ENCODE measurements at regions not wholly inside any gene's neighbourhood (a gene's known extent, or its start where the extent isn't known, plus 50 kb on each side); places are given as distances from the start of the nearest gene placed in this dataset.

- Histone ChIP-seq H3K27ac (ENCODE audit: low read depth, low read length) (no peak overlapping the region), H3K9me3 (ENCODE audit: control insufficient read depth in 5 of 5, low read length in 5 of 5) (no peaks in the 10 kb centered on the region), H3K27me3 (ENCODE audit: control insufficient read depth in 5 of 5, insufficient read depth in 4 of 5, low read length in 5 of 5) (no peaks in the 10 kb centered on the region), H3K4me3 (ENCODE audit: low read depth in 1 of 5, low read length in 5 of 5) (no peak overlapping the region), H3K36me3 (ENCODE audit: control insufficient read depth in 5 of 5, insufficient read depth in 5 of 5, low read length in 5 of 5) (no peaks in the 10 kb centered on the region), H3K9ac (ENCODE audit: low read length in 5 of 5) (no peak overlapping the region), H3K4me1 (ENCODE audit: control insufficient read depth in 5 of 5, insufficient read depth in 5 of 5, low read length in 5 of 5) (no peaks in the 10 kb centered on the region)
Observed at GRCh38 chr10:81065474-81065873, 527.8 kb downstream of the SH2D4B start.

GRCh38 chr10:81068460-81068859 is 530.8 kb downstream of the SH2D4B start:
- no peak overlapping the region for H3K27ac ChIP-seq (ENCODE audit: low read depth, low read length)
- H3K4me3 ChIP-seq (ENCODE audit: low read depth in 1 of 5, low read length in 5 of 5): no peak overlapping the region
- no peaks in the 10 kb centered on the region for H3K27me3 ChIP-seq (ENCODE audit: control insufficient read depth in 5 of 5, insufficient read depth in 4 of 5, low read length in 5 of 5)
- H3K9me3 ChIP-seq (ENCODE audit: control insufficient read depth in 5 of 5, low read length in 5 of 5): no peaks in the 10 kb centered on the region
- no peaks in the 10 kb centered on the region for H3K36me3 ChIP-seq (ENCODE audit: control insufficient read depth in 5 of 5, insufficient read depth in 5 of 5, low read length in 5 of 5)
- no peaks in the 10 kb centered on the region for H3K4me1 ChIP-seq (ENCODE audit: control insufficient read depth in 5 of 5, insufficient read depth in 5 of 5, low read length in 5 of 5)
- H3K9ac ChIP-seq (ENCODE audit: low read length in 5 of 5): no peak overlapping the region

GRCh38 chr10:81071087-81071796 is 533.5 kb downstream of the SH2D4B start:
- Histone ChIP-seq H3K27me3 (ENCODE audit: control insufficient read depth in 5 of 5, insufficient read depth in 4 of 5, low read length in 5 of 5) (no peaks in the 10 kb centered on the region), H3K4me1 (ENCODE audit: control insufficient read depth in 5 of 5, insufficient read depth in 5 of 5, low read length in 5 of 5) (no peaks in the 10 kb centered on the region), H3K9ac (ENCODE audit: low read length in 5 of 5) (no peak overlapping the region), H3K4me3 (ENCODE audit: low read depth in 1 of 5, low read length in 5 of 5) (no peak overlapping the region), H3K36me3 (ENCODE audit: control insufficient read depth in 5 of 5, insufficient read depth in 5 of 5, low read length in 5 of 5) (no peaks in the 10 kb centered on the region), H3K9me3 (ENCODE audit: control insufficient read depth in 5 of 5, low read length in 5 of 5) (no peaks in the 10 kb centered on the region), H3K27ac (ENCODE audit: low read depth, low read length) (no peak overlapping the region)

- H3K4me1 ChIP-seq (ENCODE audit: control insufficient read depth in 5 of 5, insufficient read depth in 5 of 5, low read length in 5 of 5): no peaks in the 10 kb centered on the region
- H3K27me3 ChIP-seq (ENCODE audit: control insufficient read depth in 5 of 5, insufficient read depth in 4 of 5, low read length in 5 of 5): no peaks in the 10 kb centered on the region
- no peaks in the 10 kb centered on the region for H3K9me3 ChIP-seq (ENCODE audit: control insufficient read depth in 5 of 5, low read length in 5 of 5)
- H3K36me3 ChIP-seq (ENCODE audit: control insufficient read depth in 5 of 5, insufficient read depth in 5 of 5, low read length in 5 of 5): no peaks in the 10 kb centered on the region
- H3K4me3 ChIP-seq (ENCODE audit: low read depth in 1 of 5, low read length in 5 of 5): no peak overlapping the region
- H3K9ac ChIP-seq (ENCODE audit: low read length in 5 of 5): no peak overlapping the region
- H3K27ac ChIP-seq (ENCODE audit: low read depth, low read length): no peak overlapping the region
Observed at GRCh38 chr10:81073155-81073554, 535.5 kb downstream of the SH2D4B start.

GRCh38 chr10:81081887-81082620 is 544.4 kb downstream of the SH2D4B start:
- peaks cover 0 to 2% (median 0%) of the 10 kb centered on the region in 5 donors for H3K9me3 ChIP-seq (ENCODE audit: control insufficient read depth in 5 of 5, low read length in 5 of 5)
- no peaks in the 10 kb centered on the region for H3K4me1 ChIP-seq (ENCODE audit: control insufficient read depth in 5 of 5, insufficient read depth in 5 of 5, low read length in 5 of 5)
- H3K27me3 ChIP-seq (ENCODE audit: control insufficient read depth in 5 of 5, insufficient read depth in 4 of 5, low read length in 5 of 5): no peaks in the 10 kb centered on the region
- no peak overlapping the region for H3K27ac ChIP-seq (ENCODE audit: low read depth, low read length)
- H3K9ac ChIP-seq (ENCODE audit: low read length in 5 of 5): no peak overlapping the region
- H3K4me3 ChIP-seq (ENCODE audit: low read depth in 1 of 5, low read length in 5 of 5): no peak overlapping the region
- H3K36me3 ChIP-seq (ENCODE audit: control insufficient read depth in 5 of 5, insufficient read depth in 5 of 5, low read length in 5 of 5): no peaks in the 10 kb centered on the region

GRCh38 chr10:81082621-81083376 is 545.1 kb downstream of the SH2D4B start:
- H3K36me3 ChIP-seq (ENCODE audit: control insufficient read depth in 5 of 5, insufficient read depth in 5 of 5, low read length in 5 of 5): no peaks in the 10 kb centered on the region
- H3K4me1 ChIP-seq (ENCODE audit: control insufficient read depth in 5 of 5, insufficient read depth in 5 of 5, low read length in 5 of 5): no peaks in the 10 kb centered on the region
- H3K9me3 ChIP-seq (ENCODE audit: control insufficient read depth in 5 of 5, low read length in 5 of 5): peaks cover 0 to 2% (median 0%) of the 10 kb centered on the region in 5 donors
- H3K27me3 ChIP-seq (ENCODE audit: control insufficient read depth in 5 of 5, insufficient read depth in 4 of 5, low read length in 5 of 5): no peaks in the 10 kb centered on the region
- H3K9ac ChIP-seq (ENCODE audit: low read length in 5 of 5): no peak overlapping the region
- no peak overlapping the region for H3K4me3 ChIP-seq (ENCODE audit: low read depth in 1 of 5, low read length in 5 of 5)
- no peak overlapping the region for H3K27ac ChIP-seq (ENCODE audit: low read depth, low read length)

GRCh38 chr10:81093056-81093455 is 555.4 kb downstream of the SH2D4B start:
- no peaks in the 10 kb centered on the region for H3K27me3 ChIP-seq (ENCODE audit: control insufficient read depth in 5 of 5, insufficient read depth in 4 of 5, low read length in 5 of 5)

GRCh38 chr10:81095238-81095637 is 557.5 kb downstream of the SH2D4B start:
- Histone ChIP-seq H3K9me3 (ENCODE audit: control insufficient read depth in 5 of 5, low read length in 5 of 5) (no peaks in the 10 kb centered on the region), H3K36me3 (ENCODE audit: control insufficient read depth in 5 of 5, insufficient read depth in 5 of 5, low read length in 5 of 5) (no peaks in the 10 kb centered on the region), H3K4me3 (ENCODE audit: low read depth in 1 of 5, low read length in 5 of 5) (no peak overlapping the region), H3K4me1 (ENCODE audit: control insufficient read depth in 5 of 5, insufficient read depth in 5 of 5, low read length in 5 of 5) (peaks cover 0 to 4% (median 0%) of the 10 kb centered on the region in 5 donors), H3K27ac (ENCODE audit: low read depth, low read length) (no peak overlapping the region), H3K9ac (ENCODE audit: low read length in 5 of 5) (no peak overlapping the region), H3K27me3 (ENCODE audit: control insufficient read depth in 5 of 5, insufficient read depth in 4 of 5, low read length in 5 of 5) (no peaks in the 10 kb centered on the region)

More at GRCh38 chr10:81093056-81093455, 555.4 kb downstream of the SH2D4B start:
- peaks cover 0 to 4% (median 0%) of the 10 kb centered on the region in 5 donors for H3K4me1 ChIP-seq (ENCODE audit: control insufficient read depth in 5 of 5, insufficient read depth in 5 of 5, low read length in 5 of 5)
- no peak overlapping the region for H3K9ac ChIP-seq (ENCODE audit: low read length in 5 of 5)
- no peak overlapping the region for H3K27ac ChIP-seq (ENCODE audit: low read depth, low read length)
- H3K4me3 ChIP-seq (ENCODE audit: low read depth in 1 of 5, low read length in 5 of 5): no peak overlapping the region
- H3K9me3 ChIP-seq (ENCODE audit: control insufficient read depth in 5 of 5, low read length in 5 of 5): no peaks in the 10 kb centered on the region
- no peaks in the 10 kb centered on the region for H3K36me3 ChIP-seq (ENCODE audit: control insufficient read depth in 5 of 5, insufficient read depth in 5 of 5, low read length in 5 of 5)

- Histone ChIP-seq H3K9me3 (ENCODE audit: control insufficient read depth in 5 of 5, low read length in 5 of 5) (no peaks in the 10 kb centered on the region), H3K27me3 (ENCODE audit: control insufficient read depth in 5 of 5, insufficient read depth in 4 of 5, low read length in 5 of 5) (no peaks in the 10 kb centered on the region), H3K4me1 (ENCODE audit: control insufficient read depth in 5 of 5, insufficient read depth in 5 of 5, low read length in 5 of 5) (peaks cover 0 to 4% (median 0%) of the 10 kb centered on the region in 5 donors), H3K27ac (ENCODE audit: low read depth, low read length) (no peak overlapping the region), H3K4me3 (ENCODE audit: low read depth in 1 of 5, low read length in 5 of 5) (no peak overlapping the region), H3K36me3 (ENCODE audit: control insufficient read depth in 5 of 5, insufficient read depth in 5 of 5, low read length in 5 of 5) (no peaks in the 10 kb centered on the region), H3K9ac (ENCODE audit: low read length in 5 of 5) (no peak overlapping the region)
Observed at GRCh38 chr10:81096558-81096957, 558.9 kb downstream of the SH2D4B start.

GRCh38 chr10:81101062-81101461 is 563.4 kb downstream of the SH2D4B start:
- no peak overlapping the region for H3K27ac ChIP-seq (ENCODE audit: low read depth, low read length)
- no peaks in the 10 kb centered on the region for H3K36me3 ChIP-seq (ENCODE audit: control insufficient read depth in 5 of 5, insufficient read depth in 5 of 5, low read length in 5 of 5)
- H3K9me3 ChIP-seq (ENCODE audit: control insufficient read depth in 5 of 5, low read length in 5 of 5): no peaks in the 10 kb centered on the region
- no peaks in the 10 kb centered on the region for H3K27me3 ChIP-seq (ENCODE audit: control insufficient read depth in 5 of 5, insufficient read depth in 4 of 5, low read length in 5 of 5)
- H3K4me3 ChIP-seq (ENCODE audit: low read depth in 1 of 5, low read length in 5 of 5): no peak overlapping the region
- no peaks in the 10 kb centered on the region for H3K4me1 ChIP-seq (ENCODE audit: control insufficient read depth in 5 of 5, insufficient read depth in 5 of 5, low read length in 5 of 5)
- no peak overlapping the region for H3K9ac ChIP-seq (ENCODE audit: low read length in 5 of 5)

Data from subcutaneous abdominal adipose tissue (tissue), 5 donors.